CD4-positive, CD25-positive, alpha-beta regulatory T cell (primary cell): ENCODE measurements at regions not wholly inside any gene's neighbourhood (a gene's known extent, or its start where the extent isn't known, plus 50 kb on each side); places are given as distances from the start of the nearest gene placed in this dataset.

ENCODE experiments used
- ATAC-seq, 2 donors: fragments of 150-1000 bp; cut with Tn5 transposase; one replicate each; pipeline ENCODE4 v1.10.0; 2021; ENCODE audit warnings: low read depth in 2 of 2, moderate number of reproducible peaks in 2 of 2, moderate library complexity in 1 of 2
- DNase-seq, 3 donors: peaks; one replicate each; pipeline versions ENCODE4 v3.0.0 to v3.0.0-alpha.2; 2012 to 2022; ENCODE audit warnings: mixed read lengths in 1 of 3
- H3K27ac ChIP-seq: one replicate; pipeline ENCODE4 v1.7.0; 2013; ENCODE audit warnings: mild to moderate bottlenecking, low read length; ENCODE audit not compliant: insufficient read depth, poor library complexity, severe bottlenecking
- H3K27me3 ChIP-seq: one replicate; pipeline ENCODE4 v1.7.0; 2013; ENCODE audit warnings: low read length; ENCODE audit not compliant: control insufficient read depth, insufficient read depth
- H3K36me3 ChIP-seq: one replicate; pipeline ENCODE4 v1.7.0; 2013; ENCODE audit warnings: mild to moderate bottlenecking, low read length, moderate library complexity; ENCODE audit not compliant: control insufficient read depth, insufficient read depth
- H3K4me1 ChIP-seq: 2 replicates; pipeline ENCODE4 v1.7.0; 2013; ENCODE audit warnings: mild to moderate bottlenecking, low read length; ENCODE audit not compliant: insufficient read depth, control insufficient read depth, poor library complexity, severe bottlenecking
- H3K4me3 ChIP-seq: one replicate; pipeline ENCODE4 v1.7.0; 2013; ENCODE audit warnings: low read depth, mild to moderate bottlenecking, low read length, moderate library complexity
- H3K9me3 ChIP-seq, 2 experiments: 1 replicate in 1 of 2; 2 replicates in 1 of 2; pipeline ENCODE4 v1.7.0; 2013; ENCODE audit warnings: low read length in 2 of 2, mild to moderate bottlenecking in 1 of 2, moderate library complexity in 1 of 2; ENCODE audit not compliant: control insufficient read depth in 2 of 2
- H3K27ac Mint-ChIP-seq, 3 donors: one replicate each; pipeline ENCODE4 v1.8.0; 2020 to 2022; ENCODE audit warnings: mild to moderate bottlenecking in 3 of 3, mixed read lengths in 3 of 3, moderate library complexity in 2 of 3
- H3K27me3 Mint-ChIP-seq: one replicate; pipeline ENCODE4 v1.8.0; 2022; ENCODE audit warnings: mild to moderate bottlenecking, mixed read lengths
- H3K36me3 Mint-ChIP-seq: one replicate; pipeline ENCODE4 v1.8.0; 2020; ENCODE audit warnings: mixed read lengths
- H3K4me1 Mint-ChIP-seq, 4 donors: one replicate each; pipeline ENCODE4 v1.8.0; 2020 to 2022; ENCODE audit warnings: mixed read lengths in 4 of 4, mild to moderate bottlenecking in 1 of 4
- H3K4me3 Mint-ChIP-seq, 4 donors: one replicate each; pipeline ENCODE4 v1.8.0; 2020 to 2022; ENCODE audit warnings: mild to moderate bottlenecking in 4 of 4, mixed read lengths in 4 of 4, moderate library complexity in 3 of 4
- H3K9me3 Mint-ChIP-seq, 7 donors: one replicate each; pipeline ENCODE4 v1.8.0; 2020 to 2022; ENCODE audit warnings: mixed read lengths in 7 of 7, mild to moderate bottlenecking in 3 of 7, moderate library complexity in 2 of 7

DNA sequence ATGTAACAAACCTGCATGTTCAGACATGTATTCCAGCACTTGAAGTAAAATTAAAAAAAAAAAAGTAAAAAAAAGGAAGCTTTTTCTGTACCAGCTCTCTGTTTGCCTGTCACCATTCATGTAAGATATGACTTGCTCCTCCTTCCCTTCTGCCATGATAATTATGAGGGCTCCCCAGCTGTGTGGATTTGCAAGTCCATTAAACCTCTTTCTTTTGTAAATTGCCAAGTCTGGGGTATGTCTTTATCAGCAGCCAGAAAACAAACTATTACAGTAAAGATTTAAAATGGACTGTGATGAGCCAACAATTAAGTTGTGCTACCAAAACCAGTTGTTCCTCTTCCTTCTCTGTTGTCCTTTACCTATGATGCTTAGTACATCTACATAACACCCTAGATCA, 619.6 kb downstream of the ARL4A start:
- Mint-ChIP-seq H3K36me3 (no peaks in the 10 kb centered on the region), H3K27me3 (no peaks in the 10 kb centered on the region), H3K4me3 (no peak overlapping the region), H3K4me1 (no peaks in the 10 kb centered on the region), H3K27ac (no peak overlapping the region), H3K9me3 (peaks cover 0 to 2% (median 0%) of the 10 kb centered on the region in 7 donors)
- DNase-seq (no peak), ATAC-seq (no peak)
- H3K4me3 ChIP-seq, result no peak overlapping the region
- no peak overlapping the region for H3K27ac ChIP-seq
- no peaks in the 10 kb centered on the region for H3K27me3 ChIP-seq
- no peaks in the 10 kb centered on the region for H3K4me1 ChIP-seq
- H3K9me3 ChIP-seq, result peaks cover 0 to under 1% of the 10 kb centered on the region in 2 experiments
- H3K36me3 ChIP-seq, result no peaks in the 10 kb centered on the region

DNA sequence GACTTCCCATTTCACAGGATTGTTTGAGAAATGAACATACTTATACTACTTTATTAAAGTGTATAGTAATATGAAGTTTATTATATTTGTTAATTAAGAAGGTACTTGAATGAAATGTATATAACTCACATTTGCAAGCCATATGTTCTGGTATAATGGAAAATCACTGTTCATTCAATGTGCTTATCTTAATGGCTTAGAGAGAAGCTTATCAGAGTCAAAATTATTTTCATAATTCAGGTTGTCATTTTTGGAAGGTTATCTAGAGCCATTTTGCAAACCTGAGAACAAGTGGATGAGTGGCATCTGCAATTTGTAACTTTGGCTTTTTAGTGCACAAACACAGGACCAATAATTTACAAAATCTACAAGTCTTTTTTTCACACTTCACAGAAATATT, 621.0 kb downstream of the ARL4A start:
- Histone ChIP-seq H3K36me3 (no peaks in the 10 kb centered on the region), H3K4me3 (no peak overlapping the region), H3K9me3 (peaks cover 0 to 2% of the 10 kb centered on the region in 2 experiments), H3K27ac (no peak overlapping the region), H3K27me3 (no peaks in the 10 kb centered on the region), H3K4me1 (no peaks in the 10 kb centered on the region)
- Mint-ChIP-seq H3K4me3 (no peak overlapping the region), H3K9me3 (peaks cover 0 to 10% (median 2%) of the 10 kb centered on the region in 7 donors), H3K27ac (no peak overlapping the region), H3K36me3 (no peaks in the 10 kb centered on the region), H3K27me3 (no peaks in the 10 kb centered on the region), H3K4me1 (no peaks in the 10 kb centered on the region)
- DNase-seq (no peak), ATAC-seq (no peak)

DNA sequence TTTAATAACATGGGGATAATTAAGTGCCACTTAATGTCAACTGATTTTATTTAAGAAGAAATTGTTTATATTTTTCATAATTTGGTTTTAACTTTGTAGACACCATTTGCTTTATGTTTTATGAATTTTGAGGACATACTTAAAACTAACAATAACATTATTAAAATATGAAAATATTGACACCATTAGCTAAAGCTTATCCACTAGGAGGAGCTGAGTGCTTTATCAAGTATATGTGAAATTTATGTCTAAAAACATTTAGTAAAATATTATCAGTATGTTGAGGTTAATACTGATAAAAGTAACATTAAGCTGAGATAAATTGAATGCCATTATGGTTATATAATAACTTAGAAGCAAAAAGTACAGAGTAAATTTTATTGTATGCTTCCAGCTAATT, 622.1 kb downstream of the ARL4A start:
- ATAC-seq (no peak), DNase-seq (no peak)
- Histone ChIP-seq H3K9me3 (peaks cover 0 to 2% of the 10 kb centered on the region in 2 experiments), H3K36me3 (no peaks in the 10 kb centered on the region), H3K4me1 (no peaks in the 10 kb centered on the region), H3K27me3 (no peaks in the 10 kb centered on the region), H3K27ac (no peak overlapping the region), H3K4me3 (no peak overlapping the region)
- Mint-ChIP-seq H3K27ac (no peak overlapping the region), H3K9me3 (peaks cover 0 to 10% (median 2%) of the 10 kb centered on the region in 7 donors), H3K4me3 (no peak overlapping the region), H3K36me3 (no peaks in the 10 kb centered on the region), H3K27me3 (no peaks in the 10 kb centered on the region), H3K4me1 (no peaks in the 10 kb centered on the region)

DNA sequence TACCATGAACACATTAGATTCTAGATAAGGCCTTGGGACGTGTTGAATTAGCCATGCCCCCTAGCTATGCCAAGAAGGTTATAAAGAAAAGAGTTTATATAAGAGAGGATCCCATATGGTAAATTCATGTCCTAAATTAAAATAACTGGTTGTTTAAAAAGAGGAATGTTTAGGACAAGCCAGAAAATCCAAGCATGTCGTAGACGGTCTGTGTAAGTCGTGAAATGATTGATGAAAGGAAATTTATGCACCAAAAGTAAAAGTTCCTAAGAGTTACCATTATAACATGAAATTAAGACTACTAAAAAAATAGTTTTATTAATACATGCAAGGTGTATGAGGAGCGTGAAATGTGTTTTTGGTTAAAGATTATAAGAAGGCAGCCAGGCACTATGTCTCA, 624.9 kb downstream of the ARL4A start:
- H3K27ac Mint-ChIP-seq, result no peak overlapping the region
- no peaks in the 10 kb centered on the region for H3K27me3 Mint-ChIP-seq
- DNase-seq, result no peak
- no peaks in the 10 kb centered on the region for H3K36me3 ChIP-seq
- no peak overlapping the region for H3K4me3 ChIP-seq
- peaks cover 0 to 10% (median 0%) of the 10 kb centered on the region in 7 donors for H3K9me3 Mint-ChIP-seq
- H3K36me3 Mint-ChIP-seq, result no peaks in the 10 kb centered on the region
- H3K27me3 ChIP-seq, result no peaks in the 10 kb centered on the region
- no peak overlapping the region for H3K4me3 Mint-ChIP-seq
- no peaks in the 10 kb centered on the region for H3K4me1 Mint-ChIP-seq
- H3K27ac ChIP-seq, result no peak overlapping the region
- no peaks in the 10 kb centered on the region for H3K4me1 ChIP-seq
- H3K9me3 ChIP-seq, result peaks cover 0 to 2% of the 10 kb centered on the region in 2 experiments
- ATAC-seq, result no peak

DNA sequence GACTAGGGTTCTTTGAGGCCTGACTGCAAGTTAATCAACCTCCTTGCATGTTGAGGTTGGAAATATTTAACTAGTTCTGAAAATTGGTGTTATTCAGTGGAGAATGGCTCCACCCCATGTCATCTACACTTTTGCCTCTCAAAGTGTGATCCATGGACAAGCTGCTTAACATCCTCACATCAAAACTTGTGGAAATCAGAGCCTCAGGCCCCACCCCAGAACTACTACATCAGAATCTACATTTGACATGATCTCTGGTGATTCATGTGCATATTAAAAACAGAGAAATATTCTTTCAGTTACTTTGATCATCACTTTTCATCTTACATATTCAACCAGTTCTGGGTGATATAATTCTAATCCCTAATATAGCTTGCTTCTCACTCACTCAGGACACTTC, 632.9 kb downstream of the ARL4A start:
- Mint-ChIP-seq H3K27ac (no peak overlapping the region), H3K27me3 (no peaks in the 10 kb centered on the region), H3K4me1 (no peaks in the 10 kb centered on the region)

DNA sequence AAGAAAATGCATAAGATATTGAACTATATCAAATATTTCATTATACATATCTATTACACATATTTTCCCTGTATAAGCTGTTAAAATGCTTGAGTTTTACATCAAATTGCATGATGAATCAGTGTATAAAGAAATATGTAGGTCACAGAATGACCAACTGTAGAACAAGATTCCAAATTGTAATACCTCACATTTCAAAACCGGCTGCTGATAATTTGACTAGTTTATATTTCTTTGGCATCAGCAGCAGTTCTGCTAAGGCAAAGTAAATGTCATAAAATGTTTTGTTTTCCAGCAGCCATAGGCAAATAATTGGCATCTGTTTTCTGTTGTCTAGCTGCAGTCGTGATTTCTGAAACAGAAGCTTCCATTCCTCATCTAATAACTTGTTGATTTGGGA, 633.9 kb downstream of the ARL4A start:
- ATAC-seq (no peak), DNase-seq (no peak)
- no peaks in the 10 kb centered on the region for H3K4me1 Mint-ChIP-seq
- no peaks in the 10 kb centered on the region for H3K27me3 Mint-ChIP-seq
- peaks cover 0 to 6% (median 2%) of the 10 kb centered on the region in 7 donors for H3K9me3 Mint-ChIP-seq
- H3K4me3 Mint-ChIP-seq, result no peak overlapping the region
- H3K36me3 Mint-ChIP-seq, result no peaks in the 10 kb centered on the region
- H3K27me3 ChIP-seq, result no peaks in the 10 kb centered on the region
- no peaks in the 10 kb centered on the region for H3K4me1 ChIP-seq
- H3K4me3 ChIP-seq, result no peak overlapping the region
- H3K27ac Mint-ChIP-seq, result no peak overlapping the region
- no peaks in the 10 kb centered on the region for H3K9me3 ChIP-seq
- H3K27ac ChIP-seq, result no peak overlapping the region
- no peaks in the 10 kb centered on the region for H3K36me3 ChIP-seq

More for the DNA sequence above, 632.9 kb downstream of the ARL4A start:
- Histone ChIP-seq H3K27ac (no peak overlapping the region), H3K4me3 (no peak overlapping the region), H3K4me1 (no peaks in the 10 kb centered on the region), H3K27me3 (no peaks in the 10 kb centered on the region), H3K36me3 (no peaks in the 10 kb centered on the region), H3K9me3 (no peaks in the 10 kb centered on the region)
- Mint-ChIP-seq H3K9me3 (peaks cover 0 to 6% (median 0%) of the 10 kb centered on the region in 7 donors), H3K4me3 (no peak overlapping the region), H3K36me3 (no peaks in the 10 kb centered on the region)
- ATAC-seq (no peak), DNase-seq (no peak)

DNA sequence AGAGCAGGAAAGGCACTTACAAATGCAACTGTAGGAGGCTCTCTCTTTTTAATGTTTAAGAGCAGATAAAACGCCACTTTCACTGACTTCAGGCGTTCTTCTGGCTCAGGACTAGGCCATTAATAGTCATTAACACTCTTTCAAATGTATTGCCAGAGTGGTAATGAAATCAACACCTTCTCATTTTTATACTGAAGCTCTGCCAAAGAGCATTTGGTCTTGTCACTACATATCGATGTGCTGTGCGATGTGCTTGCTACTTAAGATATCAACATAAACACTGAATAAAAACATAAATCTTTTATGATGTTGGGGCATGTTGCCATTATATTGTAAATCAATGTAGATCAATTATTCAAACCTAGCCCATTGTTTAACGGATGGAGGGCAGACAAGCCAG, 634.7 kb downstream of the ARL4A start:
- no peaks in the 10 kb centered on the region for H3K9me3 ChIP-seq
- H3K4me3 ChIP-seq, result no peak overlapping the region
- H3K36me3 ChIP-seq, result no peaks in the 10 kb centered on the region
- no peaks in the 10 kb centered on the region for H3K4me1 ChIP-seq
- Mint-ChIP-seq H3K4me1 (no peaks in the 10 kb centered on the region), H3K4me3 (no peak overlapping the region), H3K27ac (no peak overlapping the region), H3K9me3 (peaks cover 0 to 13% (median 2%) of the 10 kb centered on the region in 7 donors), H3K27me3 (no peaks in the 10 kb centered on the region), H3K36me3 (no peaks in the 10 kb centered on the region)
- DNase-seq, result no peak
- H3K27me3 ChIP-seq, result no peaks in the 10 kb centered on the region
- no peak overlapping the region for H3K27ac ChIP-seq
- ATAC-seq, result no peak

DNA sequence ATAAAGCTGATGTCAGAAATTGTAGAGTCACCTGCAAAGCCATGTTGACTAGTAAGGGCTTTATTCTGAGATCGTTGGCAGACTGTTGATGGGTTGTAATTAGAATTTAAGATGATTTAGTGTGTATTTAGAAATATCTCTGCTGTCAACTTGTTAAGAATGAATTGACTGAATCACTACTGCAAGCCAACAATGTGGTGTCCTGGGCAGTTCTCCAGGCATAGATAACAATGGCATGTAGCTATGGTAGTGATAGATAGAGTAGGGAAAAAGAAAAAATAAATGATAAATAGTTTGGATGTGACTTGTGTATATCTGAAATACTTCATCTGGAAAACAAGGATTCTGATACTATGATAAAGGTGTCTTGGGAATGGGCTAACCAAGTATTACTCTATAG, 640.2 kb downstream of the ARL4A start:
- peaks cover 0 to 13% (median 2%) of the 10 kb centered on the region in 7 donors for H3K9me3 Mint-ChIP-seq
- Histone ChIP-seq H3K4me3 (no peak overlapping the region), H3K36me3 (no peaks in the 10 kb centered on the region), H3K9me3 (no peaks in the 10 kb centered on the region), H3K4me1 (no peaks in the 10 kb centered on the region), H3K27me3 (no peaks in the 10 kb centered on the region), H3K27ac (no peak overlapping the region)
- H3K4me3 Mint-ChIP-seq, result no peak overlapping the region
- no peak overlapping the region for H3K27ac Mint-ChIP-seq
- DNase-seq (no peak), ATAC-seq (no peak)
- no peaks in the 10 kb centered on the region for H3K36me3 Mint-ChIP-seq
- H3K4me1 Mint-ChIP-seq, result no peaks in the 10 kb centered on the region
- H3K27me3 Mint-ChIP-seq, result no peaks in the 10 kb centered on the region
